ENCODE measurements at regions not wholly inside any gene's neighbourhood (a gene's known extent, or its start where the extent isn't known, plus 50 kb on each side); places are given as distances from the start of the nearest gene placed in this dataset.

GRCh38 chr13:60787083-60787482 lies 390.1 kb downstream of the TDRD3 start:
- DNase-seq (ENCODE audit: low spot score) = no peak

- DNase-seq (ENCODE audit: low spot score) = no peak
Observed at GRCh38 chr13:60772726-60773125, 375.7 kb downstream of the TDRD3 start.

GRCh38 chr13:60765700-60766411 lies 368.8 kb downstream of the TDRD3 start:
- DNase-seq (ENCODE audit: low spot score) = no peak

GRCh38 chr13:60759499-60759898 lies 362.5 kb downstream of the TDRD3 start:
- DNase-seq (ENCODE audit: low spot score) = peak; percentile 15

- no peak for DNase-seq (ENCODE audit: low spot score)
Observed at GRCh38 chr13:60758637-60759036, 361.6 kb downstream of the TDRD3 start.

- no peak for DNase-seq (ENCODE audit: low spot score)
Observed at GRCh38 chr13:60757501-60758215, 360.6 kb downstream of the TDRD3 start.

GRCh38 chr13:60756306-60756705 lies 359.3 kb downstream of the TDRD3 start:
- no peak for DNase-seq (ENCODE audit: low spot score)

- DNase-seq (ENCODE audit: low spot score) = no peak
Observed at GRCh38 chr13:60755380-60756163, 358.6 kb downstream of the TDRD3 start.

GRCh38 chr13:60754211-60755090 lies 357.4 kb downstream of the TDRD3 start:
- no peak for DNase-seq (ENCODE audit: low spot score)

- no peak for DNase-seq (ENCODE audit: low spot score)
Observed at GRCh38 chr13:60753641-60754040, 356.6 kb downstream of the TDRD3 start.

GRCh38 chr13:60745343-60745742 lies 348.3 kb downstream of the TDRD3 start:
- no peak for DNase-seq (ENCODE audit: low spot score)

- DNase-seq (ENCODE audit: low spot score) = no peak
Observed at GRCh38 chr13:60733933-60734332, 336.9 kb downstream of the TDRD3 start.

GRCh38 chr13:60727140-60727539 lies 330.1 kb downstream of the TDRD3 start:
- DNase-seq (ENCODE audit: low spot score) = no peak

- no peak for DNase-seq (ENCODE audit: low spot score)
Observed at GRCh38 chr13:60721063-60721462, 324.0 kb downstream of the TDRD3 start.

GRCh38 chr13:60720590-60720989 lies 323.6 kb downstream of the TDRD3 start:
- DNase-seq (ENCODE audit: low spot score) = no peak

GRCh38 chr13:60716313-60716712 lies 319.3 kb downstream of the TDRD3 start:
- no peak for DNase-seq (ENCODE audit: low spot score)

- DNase-seq (ENCODE audit: low spot score) = no peak
Observed at GRCh38 chr13:60707878-60708277, 310.9 kb downstream of the TDRD3 start.

- no peak for DNase-seq (ENCODE audit: low spot score)
Observed at GRCh38 chr13:60701895-60702294, 304.9 kb downstream of the TDRD3 start.

GRCh38 chr13:60700994-60701393 lies 304.0 kb downstream of the TDRD3 start:
- no peak for DNase-seq (ENCODE audit: low spot score)

GRCh38 chr13:60699636-60700035 lies 302.6 kb downstream of the TDRD3 start:
- DNase-seq (ENCODE audit: low spot score) = no peak

- peak; percentile 59 for DNase-seq (ENCODE audit: low spot score)
Observed at GRCh38 chr13:60696602-60697001, 299.6 kb downstream of the TDRD3 start.

- DNase-seq (ENCODE audit: low spot score) = no peak
Observed at GRCh38 chr13:60691268-60691667, 294.2 kb downstream of the TDRD3 start.

Data from COLO829 (cell line).